Fibroblast of skin of left biceps (primary cell): ENCODE measurements at regions not wholly inside any gene's neighbourhood (a gene's known extent, or its start where the extent isn't known, plus 50 kb on each side); places are given as distances from the start of the nearest gene placed in this dataset.
"Not testable (repeated sequence)": the region's sequence is repeated elsewhere in the genome, so short reads cannot be mapped to it uniquely, and the experiment has no call there.

ENCODE experiments used
- DNase-seq, 2 experiments: peaks; one replicate each; pipeline ENCODE4 v3.0.0-alpha.2; 2013; ENCODE audit warnings: low read depth in 2 of 2

DNA sequence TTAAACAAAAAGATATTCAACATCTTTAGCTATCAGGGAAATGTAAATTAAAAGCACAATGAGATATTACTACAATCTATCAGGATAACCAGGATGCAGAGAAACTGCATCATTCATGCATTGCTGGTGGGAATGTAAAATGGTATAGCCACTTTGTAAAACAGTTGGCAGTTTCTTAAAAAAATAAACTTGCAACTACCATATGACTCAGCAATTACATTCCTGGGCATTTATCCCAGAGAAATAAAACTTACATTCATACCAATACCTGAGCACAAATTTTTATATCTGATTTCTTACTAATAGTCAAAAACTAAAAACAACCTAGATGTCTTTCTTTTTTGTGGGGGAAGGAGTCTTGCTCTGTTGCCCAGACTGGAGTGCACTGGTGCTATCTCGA is 190.3 kb upstream of the TAB2 start:
- peak in 1 of 2 experiments; percentile 27 for DNase-seq

DNA sequence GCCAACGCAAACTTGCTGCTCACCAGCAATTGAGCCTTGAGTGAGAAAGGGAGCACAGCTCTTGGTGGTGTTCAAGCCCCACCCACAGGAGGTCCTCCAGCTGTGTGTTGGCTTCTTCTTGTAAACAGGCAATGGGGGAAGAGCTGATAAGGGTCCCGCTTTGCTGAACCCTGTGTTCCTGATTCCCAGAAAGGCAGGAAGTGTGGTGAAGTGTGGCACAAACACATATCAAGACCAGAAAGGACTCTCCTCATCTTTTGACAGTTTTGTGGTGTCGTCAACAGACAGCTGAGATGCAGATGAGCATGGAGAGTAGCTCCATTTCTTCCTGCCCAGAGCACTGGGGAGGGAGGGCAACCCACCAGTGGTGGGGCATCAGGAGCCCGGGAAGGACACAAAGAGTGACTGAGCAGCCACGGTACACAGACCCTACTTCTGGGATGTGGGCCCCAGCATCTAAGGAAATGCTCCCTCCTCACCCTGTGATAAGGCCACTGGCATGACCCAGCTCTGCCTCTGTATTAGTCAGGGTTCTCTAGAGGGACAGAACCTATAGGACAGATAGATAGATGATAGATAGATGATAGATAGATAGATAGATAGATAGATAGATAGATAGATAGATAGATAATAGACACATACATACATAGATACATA is 188.9 kb upstream of the TAB2 start:
- no peak for DNase-seq

DNA sequence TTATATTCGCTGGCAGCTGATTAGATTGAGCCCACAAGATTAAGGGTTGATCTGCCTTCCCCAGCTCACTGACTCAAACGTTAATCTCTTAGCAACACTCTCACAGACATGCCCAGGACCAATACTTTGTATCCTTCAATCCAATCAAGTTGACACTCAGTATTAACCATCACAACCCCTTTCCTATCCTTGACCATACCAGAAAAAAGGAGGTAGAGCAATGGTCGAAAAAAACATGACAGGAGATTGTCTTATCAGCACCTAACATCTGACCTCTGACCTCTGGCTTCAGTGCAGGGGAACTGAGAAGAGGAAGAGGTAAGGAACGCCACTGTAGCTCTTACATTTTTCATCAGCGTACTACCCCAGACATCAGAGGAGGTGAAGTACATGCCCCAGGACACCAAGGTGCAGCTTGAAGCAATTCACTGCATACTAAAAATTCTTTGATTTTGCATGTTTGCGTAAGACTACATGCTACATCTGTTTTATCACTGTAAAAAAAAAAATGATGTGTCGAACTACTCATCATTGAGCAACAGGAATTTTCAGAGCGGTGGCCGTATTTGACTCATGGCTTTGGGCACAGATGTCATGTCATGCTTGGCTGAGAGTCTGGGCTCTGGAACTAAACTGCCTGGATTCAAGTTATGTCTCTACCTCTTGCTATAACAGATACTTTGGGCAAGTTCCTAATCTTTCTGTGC is 188.0 kb upstream of the TAB2 start:
- peak; percentile 33 to 37 for DNase-seq

DNA sequence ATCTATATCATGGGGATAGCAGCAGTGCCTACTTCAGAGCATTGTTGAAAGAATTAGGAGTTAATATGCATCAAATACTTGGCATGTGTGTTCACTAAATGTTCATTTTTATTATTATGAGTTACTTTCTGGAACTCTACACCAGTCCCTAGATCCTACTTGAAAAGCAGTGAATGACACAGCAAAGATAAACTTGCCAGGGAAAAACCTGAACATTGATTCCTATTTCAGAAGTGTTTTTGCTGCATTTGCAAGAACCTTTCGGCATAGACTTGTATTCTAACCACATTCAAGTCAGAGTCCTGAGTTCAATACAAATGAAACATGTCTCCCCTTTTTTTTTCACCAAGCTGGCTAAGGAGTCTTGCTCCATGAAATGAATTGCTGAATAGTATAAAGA is 187.4 kb upstream of the TAB2 start:
- DNase-seq, result no peak

DNA sequence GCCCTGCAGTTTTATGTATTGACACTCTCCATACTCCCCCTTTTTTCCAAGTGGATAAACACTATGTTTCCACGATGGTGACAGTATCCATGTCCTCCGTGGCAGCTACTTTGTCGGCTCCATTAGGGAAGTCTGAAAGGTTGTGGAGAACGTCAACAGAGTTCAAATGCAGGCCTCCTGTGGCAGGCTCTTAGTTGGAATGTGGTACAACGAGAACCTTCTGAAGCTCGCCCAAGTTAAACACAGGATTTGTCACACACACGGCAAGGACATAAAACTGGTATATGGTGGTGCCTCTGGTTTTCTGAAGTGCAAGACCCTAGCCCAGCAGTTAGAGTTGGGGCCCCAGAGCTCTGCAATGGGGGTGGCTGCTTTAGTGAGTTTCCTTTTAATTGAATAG is 187.0 kb upstream of the TAB2 start:
- no peak for DNase-seq

DNA sequence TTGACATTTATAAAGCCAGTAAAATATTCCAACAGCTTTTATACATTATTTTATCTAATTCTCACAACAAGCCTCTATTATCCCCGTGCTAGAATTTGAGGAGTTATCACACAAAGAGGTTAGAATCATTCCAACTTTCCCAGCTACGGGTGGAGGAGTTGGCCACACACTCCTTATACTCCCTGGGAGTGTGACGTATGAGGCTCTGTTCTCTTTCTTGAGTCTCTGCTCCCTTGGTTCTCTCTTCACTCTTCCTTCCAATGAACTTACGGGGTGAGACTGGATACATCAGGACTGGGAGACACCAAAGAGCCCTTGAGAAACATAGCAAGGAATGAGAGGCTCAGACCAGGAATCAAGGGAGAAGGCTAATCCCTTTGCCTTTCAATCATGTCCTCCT is 185.6 kb upstream of the TAB2 start:
- no peak for DNase-seq

DNA sequence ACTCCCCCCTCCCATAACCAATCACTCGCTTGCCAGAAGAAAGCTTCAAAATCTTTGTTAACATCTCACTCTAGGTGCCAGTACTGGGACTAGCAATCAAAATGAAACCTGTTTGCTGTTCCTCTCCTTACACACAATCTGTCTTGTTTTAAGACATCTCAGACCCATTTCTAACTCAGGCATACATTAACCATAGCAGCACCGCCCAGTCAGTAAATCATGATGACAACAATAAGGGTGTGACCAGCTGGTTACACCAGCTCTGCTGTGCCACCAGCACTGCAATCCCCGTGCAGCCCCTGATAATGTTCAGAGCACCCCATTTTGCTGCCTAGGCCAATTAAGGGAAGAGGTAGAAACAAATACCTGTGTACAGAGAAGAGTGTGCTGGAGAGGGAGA is 185.2 kb upstream of the TAB2 start:
- no peak for DNase-seq

DNA sequence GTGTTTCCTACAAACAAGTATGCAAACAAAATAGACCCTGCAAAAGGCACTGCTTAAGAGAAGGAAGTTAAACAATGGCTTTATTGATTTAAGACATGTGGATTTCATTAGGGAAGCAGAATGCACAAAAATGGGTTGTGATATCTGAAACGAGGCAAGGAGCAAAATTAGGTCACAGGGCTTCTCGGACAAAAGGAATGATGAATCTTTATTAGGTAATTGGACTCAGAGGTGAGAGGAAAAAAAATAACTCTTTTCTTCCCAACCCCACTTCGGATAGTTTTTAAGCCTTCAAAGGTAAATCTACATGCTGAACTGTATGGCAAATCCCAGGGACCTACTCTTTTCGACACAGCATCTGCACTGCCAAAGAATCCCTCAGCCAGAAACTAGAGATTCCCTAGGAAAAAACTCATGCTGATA is 183.0 kb upstream of the TAB2 start:
- no peak for DNase-seq

DNA sequence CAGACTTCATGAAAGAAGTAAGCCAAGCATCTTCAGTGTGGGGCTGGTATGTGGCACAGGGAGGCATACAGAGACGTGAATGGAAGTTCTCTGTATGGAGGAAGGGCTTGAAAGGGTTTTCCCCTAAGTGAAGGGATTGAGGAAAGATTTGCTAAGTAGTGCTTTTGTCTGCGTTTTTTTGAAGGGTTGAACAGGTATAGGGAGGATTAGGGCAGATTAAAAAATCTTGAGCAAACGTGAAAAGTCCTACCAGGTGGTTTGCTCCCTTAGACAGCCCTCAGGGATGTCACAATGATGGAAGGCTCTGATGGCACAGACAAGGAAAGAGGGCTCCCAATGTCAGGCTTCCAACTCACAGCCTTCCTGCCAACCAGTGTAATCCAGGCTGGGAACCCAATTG is 181.7 kb upstream of the TAB2 start:
- DNase-seq, result no peak

DNA sequence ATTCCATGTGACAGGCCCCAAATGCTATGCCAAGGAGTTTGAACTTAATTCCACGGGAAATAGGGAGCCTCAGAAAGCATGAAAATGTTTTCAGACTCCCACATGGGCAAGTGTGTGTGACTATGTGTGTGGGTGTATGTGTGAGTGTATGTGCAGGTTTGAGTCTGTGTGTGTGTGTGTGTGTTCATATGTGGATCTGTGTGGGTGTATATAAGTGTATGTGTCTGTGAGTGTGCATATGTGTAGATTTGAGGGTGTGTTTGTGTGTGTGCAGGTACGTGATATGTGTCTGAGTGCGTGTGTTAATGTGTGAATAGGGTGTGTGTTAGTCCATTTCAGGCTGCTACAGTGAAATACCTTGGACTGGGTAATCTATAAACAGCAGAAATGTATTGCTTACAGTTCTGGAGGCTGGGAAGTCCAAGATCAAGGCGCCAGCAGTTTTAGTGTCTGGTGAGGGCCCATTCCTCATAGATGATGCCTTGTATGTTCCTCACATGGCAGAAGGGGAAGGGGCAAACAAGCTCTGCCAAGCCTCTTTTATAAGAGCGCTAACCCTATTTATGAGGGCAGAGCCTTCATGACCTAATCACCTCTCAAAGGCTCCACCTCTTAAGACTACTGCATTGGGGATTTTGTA is 181.1 kb upstream of the TAB2 start:
- no peak for DNase-seq

DNA sequence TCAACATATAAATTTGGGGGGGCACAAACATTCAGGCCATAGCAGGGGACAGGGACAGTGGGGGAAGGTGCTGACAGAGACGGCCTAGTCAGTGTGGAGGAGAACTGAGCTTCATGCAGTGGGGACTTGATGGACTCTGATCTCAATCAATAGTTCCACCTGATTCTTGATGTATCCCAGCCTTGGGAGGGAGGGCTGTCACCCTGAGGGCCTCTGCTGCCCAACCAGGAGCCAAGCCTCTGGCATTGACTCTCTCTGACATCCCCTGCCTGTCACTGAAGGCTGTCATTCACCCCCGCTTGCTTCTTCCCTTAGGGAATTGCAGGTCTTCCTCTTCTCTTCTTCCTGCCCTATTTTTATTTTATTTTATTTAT is 180.6 kb upstream of the TAB2 start:
- no peak for DNase-seq

DNA sequence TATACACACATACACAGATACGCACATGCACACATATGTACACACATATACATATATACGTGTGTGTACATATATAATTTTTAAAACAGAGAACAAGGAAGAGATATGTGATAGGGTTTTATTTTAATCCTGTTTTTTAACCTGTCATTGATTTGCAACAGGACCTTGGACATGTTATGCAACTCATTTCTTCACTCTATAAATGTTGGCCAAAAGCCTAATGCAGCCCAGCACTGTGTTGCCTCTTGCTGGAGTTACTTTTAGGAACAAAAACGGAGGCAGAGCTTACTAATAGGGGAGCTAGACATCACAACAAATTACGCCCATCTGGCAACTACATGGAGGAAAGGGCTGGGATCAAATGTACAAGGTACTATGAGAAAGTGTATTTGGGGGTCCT is 179.9 kb upstream of the TAB2 start:
- DNase-seq, result no peak

DNA sequence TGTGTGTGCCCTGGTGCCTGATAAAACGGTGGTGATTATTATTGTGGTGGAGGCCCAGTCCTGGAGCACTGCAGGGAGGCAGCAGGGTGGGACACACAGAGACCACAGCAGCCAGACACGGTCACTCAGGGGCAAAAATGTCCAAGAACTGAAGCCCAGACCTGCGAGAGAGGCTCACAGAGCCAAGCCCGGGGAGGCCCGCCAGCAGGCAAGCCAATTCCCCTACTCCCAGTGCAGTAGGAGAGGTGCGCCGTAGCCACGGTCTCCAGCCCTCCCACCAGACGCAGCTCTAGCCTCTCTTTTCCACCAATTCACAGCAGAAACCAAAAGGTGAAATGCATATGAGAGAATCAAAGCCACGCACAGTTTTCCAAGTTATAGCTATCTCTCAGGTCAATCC is 179.4 kb upstream of the TAB2 start:
- no peak for DNase-seq

DNA sequence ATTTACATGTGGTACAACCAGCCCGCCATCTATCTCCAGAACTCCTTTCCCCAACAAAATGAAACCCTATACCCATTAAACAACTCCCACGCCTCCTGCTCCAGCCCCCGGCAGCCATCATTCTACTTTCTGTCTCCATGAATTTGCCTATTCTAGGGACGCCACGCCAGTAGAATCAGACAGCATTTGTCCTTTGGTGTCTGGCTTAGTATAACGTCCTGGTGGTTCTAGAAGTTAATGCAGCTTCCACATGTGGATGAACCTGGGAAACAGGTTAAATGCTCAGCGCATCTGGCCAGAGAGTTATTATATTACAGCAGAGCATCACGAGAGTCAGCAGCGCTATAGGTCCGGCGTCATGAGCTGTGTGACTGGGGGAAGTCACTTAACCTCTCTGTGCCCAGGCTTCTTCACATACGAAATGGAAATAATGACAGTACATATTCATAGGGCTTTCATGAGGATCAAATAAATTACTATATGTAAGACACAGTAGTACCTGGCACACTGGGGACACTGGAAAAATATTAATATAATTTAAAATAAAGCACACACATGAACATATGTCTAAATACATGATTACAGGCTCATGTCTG is 178.7 kb upstream of the TAB2 start:
- DNase-seq, result no peak

DNA sequence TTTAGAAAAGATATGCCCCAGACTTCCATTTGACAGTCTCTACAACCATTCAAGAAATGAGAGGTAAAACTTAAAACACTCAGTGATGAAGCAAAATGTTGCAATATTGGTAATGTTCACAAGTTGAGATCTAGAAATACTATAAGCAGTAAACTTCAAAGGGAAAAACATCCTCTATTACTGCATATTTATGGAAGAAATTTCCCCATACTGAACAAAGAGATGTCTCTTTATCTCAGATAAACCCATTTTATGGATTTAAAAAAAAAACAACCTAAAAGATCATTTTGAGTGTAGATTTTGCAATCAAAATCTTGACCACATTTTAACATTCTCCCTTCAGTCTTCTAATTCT is 177.8 kb upstream of the TAB2 start:
- DNase-seq, result no peak

DNA sequence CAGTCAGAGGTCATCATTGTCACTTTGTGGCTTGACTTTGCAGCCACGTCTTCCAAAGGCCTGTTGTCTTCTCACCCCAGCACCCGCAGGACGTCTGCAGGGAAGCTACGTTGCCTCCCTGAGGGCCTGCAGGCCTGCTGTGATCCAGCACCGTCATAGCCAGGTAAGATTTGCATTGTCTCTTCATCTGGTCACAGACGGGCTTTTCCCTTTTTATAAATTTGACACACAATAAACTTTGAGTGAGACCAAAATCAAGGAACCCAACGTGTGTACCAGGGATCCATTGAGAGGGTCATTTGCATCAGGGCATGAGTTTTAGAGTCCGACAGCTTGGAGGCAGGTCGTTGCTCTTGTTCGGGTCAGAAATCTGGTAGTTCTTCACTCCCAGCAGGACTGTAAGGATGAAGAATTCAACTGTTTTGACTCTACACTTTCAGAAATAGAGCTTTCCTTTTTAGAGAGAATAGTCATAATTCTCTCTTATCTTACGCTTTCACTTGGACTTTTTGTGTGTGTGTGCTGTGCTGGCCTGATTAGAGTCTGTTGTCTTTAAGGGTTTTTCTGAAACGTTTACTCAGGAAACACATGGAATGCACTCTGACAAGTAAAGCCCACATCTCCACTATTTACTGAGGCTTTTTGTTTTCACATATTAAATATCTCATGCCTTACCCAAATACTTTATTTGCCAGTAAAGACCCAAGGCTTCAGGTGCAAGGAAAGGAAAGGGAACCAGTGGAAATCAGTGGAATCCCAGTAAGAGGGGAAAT is 177.2 kb upstream of the TAB2 start:
- DNase-seq, result no peak

DNA sequence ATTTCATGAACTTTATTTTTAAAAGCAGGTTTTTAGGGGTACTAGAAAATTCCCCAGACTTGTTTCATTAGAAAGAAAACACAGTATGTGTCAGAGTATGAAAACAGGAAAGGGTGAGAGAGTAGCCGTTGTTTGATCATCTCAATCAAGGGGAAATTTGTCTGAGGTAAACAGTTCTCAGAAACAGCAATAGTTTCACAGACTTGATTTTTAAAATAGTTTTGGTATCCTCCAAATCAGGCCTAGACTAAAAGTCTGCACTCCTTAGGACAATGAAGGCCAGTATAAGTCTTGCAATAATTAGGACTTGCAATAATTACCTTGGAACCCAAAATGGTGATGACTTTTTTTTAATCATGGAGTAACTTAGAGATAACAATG is 176.6 kb upstream of the TAB2 start:
- DNase-seq, result no peak

DNA sequence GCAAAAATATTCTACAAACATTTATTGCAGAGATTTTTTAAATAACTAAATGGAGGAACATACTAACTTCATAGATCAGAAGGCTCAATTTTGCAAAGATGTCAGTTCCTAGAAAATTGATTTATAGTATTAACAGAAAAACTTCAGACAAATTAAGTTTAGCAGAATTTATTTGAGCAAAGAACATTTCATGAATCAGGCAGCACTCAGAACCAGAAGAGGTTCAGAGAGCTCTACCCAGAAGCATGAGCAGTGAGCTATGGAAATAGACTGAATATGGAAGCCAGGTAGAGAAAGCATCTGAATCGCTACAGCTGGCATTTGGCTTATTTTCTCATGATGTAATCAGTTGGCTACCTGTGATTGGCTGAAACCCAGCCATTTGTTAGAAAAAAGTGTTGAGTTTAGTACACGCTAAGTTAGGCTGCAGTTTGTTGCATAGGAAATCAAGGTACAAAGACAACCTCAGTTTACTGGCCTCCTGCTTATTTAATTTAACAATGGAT is 174.5 kb upstream of the TAB2 start:
- no peak for DNase-seq

DNA sequence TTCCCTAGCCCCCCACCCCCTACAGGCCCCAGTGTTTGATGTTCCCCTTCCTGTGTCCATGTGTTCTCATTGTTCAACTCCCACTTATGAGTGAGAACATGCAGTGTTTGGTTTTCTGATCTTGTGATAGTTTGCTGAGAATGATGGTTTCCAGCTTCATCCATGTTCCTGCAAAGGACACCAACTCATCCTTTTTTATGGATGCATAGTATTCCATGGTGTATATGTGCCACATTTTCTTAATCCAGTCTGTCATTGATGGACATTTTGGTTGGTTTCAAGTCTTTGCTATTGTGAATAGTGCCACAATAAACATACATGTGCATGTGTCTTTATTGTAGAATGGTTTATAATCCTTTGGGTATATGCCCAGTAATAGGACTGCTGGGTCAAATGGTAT is 171.7 kb upstream of the TAB2 start:
- not testable (repeated sequence) for DNase-seq

DNA sequence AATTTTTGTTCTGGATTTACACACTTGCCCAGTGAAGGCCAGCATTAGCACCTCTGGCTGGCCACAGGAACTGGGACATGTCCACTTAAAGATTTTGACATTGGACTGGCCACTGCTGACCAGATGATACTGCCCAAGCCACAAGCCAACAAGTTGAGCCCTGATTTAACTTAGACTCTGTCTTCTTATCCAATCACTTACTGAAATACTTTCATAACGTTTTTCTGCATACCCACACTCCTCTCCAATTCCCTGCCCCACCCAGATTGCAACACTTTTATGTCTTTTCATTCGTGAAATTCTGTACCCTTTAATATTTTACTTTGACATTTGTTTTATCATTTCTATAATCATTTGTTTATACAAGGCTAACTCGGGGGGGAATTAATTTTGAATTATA is 170.3 kb upstream of the TAB2 start:
- DNase-seq, result no peak

DNA sequence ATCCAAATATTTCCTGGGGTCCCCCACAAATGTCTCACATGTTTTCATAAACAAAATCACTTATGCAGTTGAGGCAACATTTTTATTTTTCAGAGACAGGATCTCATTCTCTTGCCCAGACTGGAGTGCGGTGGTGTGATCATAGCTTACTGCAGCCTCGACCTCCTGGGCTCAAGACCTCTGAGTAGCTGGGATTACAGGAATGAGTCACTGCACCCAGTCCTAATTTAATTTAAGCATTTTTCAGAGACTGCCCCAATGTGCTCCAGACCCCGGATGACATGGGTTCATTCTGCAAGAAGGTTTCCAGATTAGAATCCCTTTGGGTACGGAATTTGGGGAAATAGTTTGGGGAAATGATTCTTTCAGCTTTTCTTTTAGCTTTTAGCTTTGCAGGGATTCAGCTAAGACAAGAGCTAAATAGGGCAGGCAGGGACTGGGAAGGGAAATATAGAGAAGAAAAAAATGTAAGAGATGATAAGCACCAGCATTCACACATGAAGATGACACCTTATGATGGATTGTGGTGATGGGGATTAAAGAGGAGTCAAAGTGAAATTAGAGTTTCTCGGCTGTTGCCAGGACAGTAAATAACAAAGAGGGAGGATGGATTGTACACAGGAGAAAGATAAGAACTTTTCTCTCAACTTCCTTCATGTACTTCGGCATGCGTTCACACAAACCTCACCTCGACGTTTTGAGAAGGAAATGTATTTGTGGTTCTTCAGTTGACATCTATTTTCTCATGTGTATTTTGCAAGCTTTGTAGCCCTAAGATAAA is 169.4 kb upstream of the TAB2 start:
- DNase-seq, result no peak
